Fibroblast of lung (primary cell): ENCODE measurements at regions not wholly inside any gene's neighbourhood (a gene's known extent, or its start where the extent isn't known, plus 50 kb on each side); places are given as distances from the start of the nearest gene placed in this dataset.

Experiments
- CTCF ChIP-seq, 2 donors: IDR thresholded peaks in 1 of 2; conservative IDR thresholded peaks in 1 of 2; 1 replicate in 1 of 2; 2 replicates in 1 of 2; pipeline ENCODE4 v1.5.1; 2011 to 2012; ENCODE audit warnings: low read length in 2 of 2, control low read depth in 1 of 2, inconsistent platforms in 1 of 2, low read depth in 1 of 2, mild to moderate bottlenecking in 1 of 2
- EZH2 ChIP-seq: IDR thresholded peaks from 2 replicates; pipeline ENCODE4 v1.5.1; 2012; ENCODE audit warnings: low read length, control low read depth, mild to moderate bottlenecking; ENCODE audit errors: missing control alignments

DNA sequence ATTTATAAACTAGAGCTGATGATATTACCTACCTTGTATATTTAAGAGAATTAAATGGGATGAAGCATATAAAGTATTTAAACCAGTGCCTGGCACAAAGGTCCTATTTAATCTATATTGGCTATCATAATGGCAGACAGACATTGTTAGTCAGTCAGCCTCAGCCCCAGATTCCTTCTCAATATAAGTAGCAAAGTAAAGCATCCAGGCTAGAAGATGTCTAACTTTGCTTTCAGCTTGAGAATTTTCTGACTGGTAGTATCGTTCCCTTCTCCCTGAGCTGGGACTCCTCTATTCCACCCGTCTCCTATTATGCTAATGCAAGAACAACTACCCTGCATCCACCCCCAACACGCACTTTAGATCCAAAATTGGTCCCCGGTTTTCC is 215.7 kb upstream of the SIX2 start:
- TF ChIP-seq CTCF (conservative IDR thresholded peaks at IDR 0.05 in 1 of 2, IDR thresholded peaks at IDR 0.05 in 1 of 2; ENCODE audit: low read depth in 1 of 2, low read length in 2 of 2) = no peak
- TF ChIP-seq EZH2 = no peak
